KOPT-K1 (cell line): ENCODE measurements at regions not wholly inside any gene's neighbourhood (a gene's known extent, or its start where the extent isn't known, plus 50 kb on each side); places are given as distances from the start of the nearest gene placed in this dataset.

Source experiments
- H3K27ac ChIP-seq: fragments of 200-600 bp; sonication (generic); 2 replicates; pipeline ENCODE4 v1.5.1; 2016; ENCODE audit warnings: antibody characterized with exemption, mild to moderate bottlenecking, low read depth, low read length; ENCODE audit not compliant: poor library complexity, severe bottlenecking
- H3K36me3 ChIP-seq: fragments of 200-600 bp; sonication (generic); 2 replicates; pipeline ENCODE4 v1.5.1; 2017; ENCODE audit warnings: antibody characterized with exemption, mild to moderate bottlenecking, low read length, moderate library complexity; ENCODE audit not compliant: insufficient read depth
- H3K9me3 ChIP-seq: fragments of 200-600 bp; sonication (generic); 2 replicates; pipeline ENCODE4 v1.5.1; 2017; ENCODE audit warnings: antibody characterized with exemption, low read length, mild to moderate bottlenecking; ENCODE audit not compliant: insufficient read depth, poor library complexity, severe bottlenecking

- Histone ChIP-seq H3K36me3 (no peaks in the 10 kb centered on the region), H3K27ac (no peak overlapping the region), H3K9me3 (no peaks in the 10 kb centered on the region)
Observed at GRCh38 chr18:43622024-43622423, 344.7 kb upstream of the SYT4 start.

GRCh38 chr18:43625582-43625981 is 348.3 kb upstream of the SYT4 start:
- Histone ChIP-seq H3K36me3 (no peaks in the 10 kb centered on the region), H3K9me3 (no peaks in the 10 kb centered on the region), H3K27ac (no peak overlapping the region)

- no peaks in the 10 kb centered on the region for H3K9me3 ChIP-seq
- H3K36me3 ChIP-seq = no peaks in the 10 kb centered on the region
- no peak overlapping the region for H3K27ac ChIP-seq
Observed at GRCh38 chr18:43627848-43628530, 350.7 kb upstream of the SYT4 start.

- Histone ChIP-seq H3K27ac (no peak overlapping the region), H3K36me3 (no peaks in the 10 kb centered on the region), H3K9me3 (no peaks in the 10 kb centered on the region)
Observed at GRCh38 chr18:43634994-43635393, 357.7 kb upstream of the SYT4 start.

- Histone ChIP-seq H3K36me3 (no peaks in the 10 kb centered on the region), H3K9me3 (no peaks in the 10 kb centered on the region), H3K27ac (no peak overlapping the region)
Observed at GRCh38 chr18:43635397-43635796, 358.1 kb upstream of the SYT4 start.

GRCh38 chr18:43642727-43643330 is 365.5 kb upstream of the SYT4 start:
- Histone ChIP-seq H3K9me3 (no peaks in the 10 kb centered on the region), H3K27ac (no peak overlapping the region), H3K36me3 (no peaks in the 10 kb centered on the region)

GRCh38 chr18:43648002-43648401 is 370.7 kb upstream of the SYT4 start:
- Histone ChIP-seq H3K27ac (no peak overlapping the region), H3K36me3 (no peaks in the 10 kb centered on the region), H3K9me3 (no peaks in the 10 kb centered on the region)

GRCh38 chr18:43649649-43650357 is 372.5 kb upstream of the SYT4 start:
- Histone ChIP-seq H3K27ac (no peak overlapping the region), H3K36me3 (no peaks in the 10 kb centered on the region), H3K9me3 (no peaks in the 10 kb centered on the region)

GRCh38 chr18:43650426-43650825 is 373.1 kb upstream of the SYT4 start:
- no peaks in the 10 kb centered on the region for H3K9me3 ChIP-seq
- H3K27ac ChIP-seq = no peak overlapping the region
- H3K36me3 ChIP-seq = no peaks in the 10 kb centered on the region

GRCh38 chr18:43651057-43651456 is 373.8 kb upstream of the SYT4 start:
- Histone ChIP-seq H3K27ac (no peak overlapping the region), H3K9me3 (no peaks in the 10 kb centered on the region)

GRCh38 chr18:43656547-43656946 is 379.3 kb upstream of the SYT4 start:
- no peaks in the 10 kb centered on the region for H3K9me3 ChIP-seq
- no peak overlapping the region for H3K27ac ChIP-seq
- no peaks in the 10 kb centered on the region for H3K36me3 ChIP-seq

More at GRCh38 chr18:43651057-43651456, 373.8 kb upstream of the SYT4 start:
- H3K36me3 ChIP-seq = no peaks in the 10 kb centered on the region

- Histone ChIP-seq H3K27ac (no peak overlapping the region), H3K9me3 (no peaks in the 10 kb centered on the region), H3K36me3 (no peaks in the 10 kb centered on the region)
Observed at GRCh38 chr18:43661570-43661969, 384.3 kb upstream of the SYT4 start.

- no peaks in the 10 kb centered on the region for H3K36me3 ChIP-seq
- no peak overlapping the region for H3K27ac ChIP-seq
- no peaks in the 10 kb centered on the region for H3K9me3 ChIP-seq
Observed at GRCh38 chr18:43662657-43663056, 385.4 kb upstream of the SYT4 start.

GRCh38 chr18:43663159-43663558 is 385.9 kb upstream of the SYT4 start:
- no peak overlapping the region for H3K27ac ChIP-seq
- no peaks in the 10 kb centered on the region for H3K9me3 ChIP-seq
- H3K36me3 ChIP-seq = no peaks in the 10 kb centered on the region

- no peaks in the 10 kb centered on the region for H3K36me3 ChIP-seq
- H3K9me3 ChIP-seq = no peaks in the 10 kb centered on the region
- H3K27ac ChIP-seq = no peak overlapping the region
Observed at GRCh38 chr18:43664487-43665008, 387.3 kb upstream of the SYT4 start.
